Gastrocnemius medialis (tissue), 4 donors: ENCODE measurements at regions not wholly inside any gene's neighbourhood (a gene's known extent, or its start where the extent isn't known, plus 50 kb on each side); places are given as distances from the start of the nearest gene placed in this dataset.
"Not testable (repeated sequence)": the region's sequence is repeated elsewhere in the genome, so short reads cannot be mapped to it uniquely, and the experiment has no call there.

Source experiments
- ATAC-seq, 2 donors: fragments of 150-250 bp; one replicate each; pipeline ENCODE4 v1.9.1; 2016
- DNase-seq, 2 donors: peaks; one replicate each; pipeline ENCODE4 v3.0.0-alpha.2; 2019
- H3K27ac ChIP-seq, 4 donors: fragments of 200-600 bp; sonication (generic); 1 replicate in 1 of 4; 2 replicates in 3 of 4; pipeline ENCODE4 v1.5.1; 2016 to 2018; ENCODE audit warnings: mild to moderate bottlenecking in 2 of 4, moderate library complexity in 1 of 4
- H3K27me3 ChIP-seq, 3 donors: fragments of 200-600 bp; sonication (generic) in 2 of 3; 1 replicate in 1 of 3; 2 replicates in 2 of 3; pipeline versions ENCODE4 v1.5.1 to v1.6.0; 2016 to 2019; ENCODE audit warnings: mild to moderate bottlenecking in 1 of 3, moderate library complexity in 1 of 3
- H3K36me3 ChIP-seq, 2 donors: fragments of 200-600 bp; sonication (generic) in 1 of 2; one replicate each; pipeline ENCODE4 v1.5.1; 2017 to 2018
- H3K4me1 ChIP-seq, 2 donors: fragments of 200-600 bp; sonication (generic) in 1 of 2; one replicate each; pipeline ENCODE4 v1.5.1; 2016 to 2017; ENCODE audit warnings: mild to moderate bottlenecking in 2 of 2
- H3K4me3 ChIP-seq, 4 donors: fragments of 200-600 bp; sonication (generic) in 3 of 4; 1 replicate in 1 of 4; 2 replicates in 3 of 4; pipeline ENCODE4 v1.5.1; 2016 to 2019; ENCODE audit warnings: mild to moderate bottlenecking in 2 of 4
- H3K9me3 ChIP-seq, 3 donors: fragments of 200-600 bp; sonication (generic) in 2 of 3; 1 replicate in 1 of 3; 2 replicates in 2 of 3; pipeline ENCODE4 v1.5.1; 2016 to 2019
- POLR2A ChIP-seq, 2 donors: fragments of 450-650 bp; IDR thresholded peaks; one replicate each; pipeline ENCODE4 v1.6.1; 2017; ENCODE audit warnings: antibody characterized with exemption in 2 of 2, mild to moderate bottlenecking in 2 of 2, moderate library complexity in 2 of 2
- in situ Hi-C, 4 donors: fragments of 200-750 bp; cut with MboI; loops; one replicate each; pipeline versions ENCODE4 v1.15.0 to v1.8.0; 2017; ENCODE audit warnings: low sequenced_read_pairs in 4 of 4
- intact Hi-C: fragments of 100-400 bp; cut with DNase I; formaldehyde crosslinking; loops from one replicate; pipeline ENCODE4 v1.15.1; 2023; ENCODE audit warnings: low total_unique reads
- TF ChIP-seq, protein P1 (sequence below), 5 experiments: fragments of 450-650 bp in 3 of 5; fragments of 200-600 bp in 2 of 5; sonication (generic) in 2 of 5; IDR thresholded peaks in 4 of 5; conservative IDR thresholded peaks in 1 of 5; 1 replicate in 4 of 5; 2 replicates in 1 of 5; pipeline ENCODE4 v1.5.1; 2016 to 2019; ENCODE audit warnings: antibody characterized with exemption in 5 of 5, mild to moderate bottlenecking in 3 of 5, moderate library complexity in 3 of 5

GRCh38 chr14:30464481-30464880 lies 94.5 kb upstream of the G2E3 start:
- no peak for ATAC-seq
- no peaks in the 10 kb centered on the region for H3K36me3 ChIP-seq
- no peak overlapping the region for H3K27ac ChIP-seq
- TF ChIP-seq POLR2A (IDR thresholded peaks at IDR 0.05): no peak
- no peak overlapping the region for H3K4me3 ChIP-seq
- no peak for DNase-seq
- intact Hi-C loops (no loop called here), in situ Hi-C loops (no loop called here)
- no peaks in the 10 kb centered on the region for H3K27me3 ChIP-seq
- no peaks in the 10 kb centered on the region for H3K4me1 ChIP-seq
- H3K9me3 ChIP-seq: no peaks in the 10 kb centered on the region

GRCh38 chr14:30468354-30468753 lies 90.6 kb upstream of the G2E3 start:
- TF ChIP-seq POLR2A (IDR thresholded peaks at IDR 0.05): no peak
- TF ChIP-seq, protein P1, sequence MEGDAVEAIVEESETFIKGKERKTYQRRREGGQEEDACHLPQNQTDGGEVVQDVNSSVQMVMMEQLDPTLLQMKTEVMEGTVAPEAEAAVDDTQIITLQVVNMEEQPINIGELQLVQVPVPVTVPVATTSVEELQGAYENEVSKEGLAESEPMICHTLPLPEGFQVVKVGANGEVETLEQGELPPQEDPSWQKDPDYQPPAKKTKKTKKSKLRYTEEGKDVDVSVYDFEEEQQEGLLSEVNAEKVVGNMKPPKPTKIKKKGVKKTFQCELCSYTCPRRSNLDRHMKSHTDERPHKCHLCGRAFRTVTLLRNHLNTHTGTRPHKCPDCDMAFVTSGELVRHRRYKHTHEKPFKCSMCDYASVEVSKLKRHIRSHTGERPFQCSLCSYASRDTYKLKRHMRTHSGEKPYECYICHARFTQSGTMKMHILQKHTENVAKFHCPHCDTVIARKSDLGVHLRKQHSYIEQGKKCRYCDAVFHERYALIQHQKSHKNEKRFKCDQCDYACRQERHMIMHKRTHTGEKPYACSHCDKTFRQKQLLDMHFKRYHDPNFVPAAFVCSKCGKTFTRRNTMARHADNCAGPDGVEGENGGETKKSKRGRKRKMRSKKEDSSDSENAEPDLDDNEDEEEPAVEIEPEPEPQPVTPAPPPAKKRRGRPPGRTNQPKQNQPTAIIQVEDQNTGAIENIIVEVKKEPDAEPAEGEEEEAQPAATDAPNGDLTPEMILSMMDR (IDR thresholded peaks at IDR 0.05 in 4 of 5, conservative IDR thresholded peaks at IDR 0.05 in 1 of 5): no peak
- H3K9me3 ChIP-seq: no peaks in the 10 kb centered on the region
- no peaks in the 10 kb centered on the region for H3K27me3 ChIP-seq
- intact Hi-C loops (no loop called here), in situ Hi-C loops (no loop called here)
- no peak overlapping the region for H3K4me3 ChIP-seq
- DNase-seq (no peak), ATAC-seq (no peak)
- peaks cover 0 to 4% of the 10 kb centered on the region in 2 donors for H3K4me1 ChIP-seq
- no peaks in the 10 kb centered on the region for H3K36me3 ChIP-seq
- no peak overlapping the region for H3K27ac ChIP-seq

GRCh38 chr14:30471980-30472379 lies 87.0 kb upstream of the G2E3 start:
- Histone ChIP-seq H3K27ac (no peak overlapping the region), H3K9me3 (no peaks in the 10 kb centered on the region), H3K4me3 (peak overlapping the region in 1 of 4 donors; percentile 17), H3K36me3 (no peaks in the 10 kb centered on the region), H3K27me3 (no peaks in the 10 kb centered on the region), H3K4me1 (peaks cover 0 to 4% of the 10 kb centered on the region in 2 donors)
- intact Hi-C loops (no loop called here), in situ Hi-C loops (no loop called here)
- DNase-seq (no peak), ATAC-seq (no peak)
- no peak for TF ChIP-seq POLR2A (IDR thresholded peaks at IDR 0.05)

DNA sequence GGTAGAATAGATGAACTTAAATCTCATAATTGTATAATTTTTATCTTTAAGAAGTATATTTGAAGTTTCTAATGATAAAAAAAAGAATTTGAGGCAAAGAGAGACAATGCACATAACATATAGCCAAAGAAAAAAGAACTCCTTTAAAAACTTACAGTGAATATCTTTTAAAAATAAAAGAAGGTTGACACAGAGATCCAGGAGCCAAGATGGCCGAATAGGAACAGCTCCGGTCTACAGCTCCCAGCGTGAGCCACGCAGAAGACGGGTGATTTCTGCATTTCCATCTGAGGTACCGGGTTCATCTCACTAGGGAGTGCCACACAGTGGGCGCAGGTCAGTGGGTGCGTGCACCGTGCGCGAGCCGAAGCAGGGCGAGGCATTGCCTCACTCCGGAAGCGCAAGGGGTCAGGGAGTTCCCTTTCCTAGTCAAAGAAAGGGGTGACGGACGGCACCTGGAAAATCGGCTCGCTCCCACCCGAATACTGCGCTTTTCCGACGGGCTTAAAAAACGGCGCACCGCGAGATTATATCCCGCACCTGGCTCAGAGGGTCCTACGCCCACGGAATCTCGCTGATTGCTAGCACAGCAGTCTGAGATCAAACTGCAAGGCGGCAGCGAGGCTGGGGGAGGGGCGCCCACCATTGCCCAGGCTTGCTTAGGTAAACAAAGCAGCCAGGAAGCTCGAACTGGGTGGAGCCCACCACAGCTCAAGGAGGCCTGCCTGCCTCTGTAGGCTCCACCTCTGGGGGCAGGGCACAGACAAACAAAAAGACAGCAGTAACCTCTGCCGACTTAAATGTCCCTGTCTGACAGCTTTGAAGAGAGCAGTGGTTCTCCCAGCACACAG lies 84.9 kb upstream of the G2E3 start:
- H3K4me1 ChIP-seq, H3K4me3 ChIP-seq, intact Hi-C loops, H3K36me3 ChIP-seq, DNase-seq, H3K27me3 ChIP-seq, ATAC-seq, H3K9me3 ChIP-seq, H3K27ac ChIP-seq, in situ Hi-C loops: not testable (repeated sequence)

GRCh38 chr14:30482276-30482675 lies 76.7 kb upstream of the G2E3 start:
- DNase-seq (no peak), ATAC-seq (no peak)
- H3K9me3 ChIP-seq: no peaks in the 10 kb centered on the region
- TF ChIP-seq, protein P1 (IDR thresholded peaks at IDR 0.05 in 4 of 5, conservative IDR thresholded peaks at IDR 0.05 in 1 of 5): no peak
- TF ChIP-seq POLR2A (IDR thresholded peaks at IDR 0.05): no peak
- in situ Hi-C loops: no loop called here
- no peak overlapping the region for H3K27ac ChIP-seq
- no peaks in the 10 kb centered on the region for H3K27me3 ChIP-seq
- H3K36me3 ChIP-seq: no peaks in the 10 kb centered on the region
- H3K4me1 ChIP-seq: no peaks in the 10 kb centered on the region
- H3K4me3 ChIP-seq: no peak overlapping the region
- intact Hi-C loops: no loop called here

GRCh38 chr14:30484201-30484600 lies 74.8 kb upstream of the G2E3 start:
- Histone ChIP-seq H3K36me3 (no peaks in the 10 kb centered on the region), H3K27ac (no peak overlapping the region), H3K4me3 (no peak overlapping the region), H3K9me3 (no peaks in the 10 kb centered on the region), H3K27me3 (no peaks in the 10 kb centered on the region), H3K4me1 (no peaks in the 10 kb centered on the region)
- in situ Hi-C loops (no loop called here), intact Hi-C loops (no loop called here)
- ATAC-seq (no peak), DNase-seq (no peak)
- TF ChIP-seq, protein P1 (IDR thresholded peaks at IDR 0.05 in 4 of 5, conservative IDR thresholded peaks at IDR 0.05 in 1 of 5): no peak
- no peak for TF ChIP-seq POLR2A (IDR thresholded peaks at IDR 0.05)
